PC-9 (cell line): ENCODE measurements at regions not wholly inside any gene's neighbourhood (a gene's known extent, or its start where the extent isn't known, plus 50 kb on each side); places are given as distances from the start of the nearest gene placed in this dataset.

ENCODE experiments used
- BruUV-seq: library from RNA; stranded (reverse); fragments of 400-500 nt; replicated peaks from 2 replicates; lab custom pipeline; 2021; lab: Mats Ljungman, UMichigan
- CTCF ChIA-PET: fragments of 300-600 bp; sonication (Branson Sonifier 250); formaldehyde crosslinking; loops from one replicate; lab custom pipeline; 2022; ENCODE audit warnings: antibody characterized with exemption; lab: Charles Lee
- POLR2A ChIA-PET: fragments of 300-600 bp; sonication (Branson Sonifier 250); formaldehyde crosslinking; loops from one replicate; lab custom pipeline; 2022; ENCODE audit warnings: antibody characterized with exemption; ENCODE audit not compliant: unreplicated experiment; lab: Charles Lee
- DNase-seq, 2 experiments: peaks; one replicate each; pipeline versions ENCODE4 v3.0.0 to v3.0.0-alpha.2; 2015 to 2022; ENCODE audit warnings: mixed read lengths in 1 of 2
- H2AFZ ChIP-seq: fragments of 200-600 bp; sonication (generic); 2 replicates; pipeline ENCODE4 v1.8.1; 2017; ENCODE audit warnings: antibody characterized with exemption
- H3F3A ChIP-seq: fragments of 200-600 bp; sonication (generic); 2 replicates; pipeline ENCODE4 v1.8.1; 2017; ENCODE audit warnings: antibody characterized with exemption, mild to moderate bottlenecking, low read depth; ENCODE audit not compliant: insufficient read depth
- H3K27ac ChIP-seq: fragments of 200-600 bp; sonication (generic); 2 replicates; pipeline ENCODE4 v1.6.1; 2016; ENCODE audit warnings: mixed run types
- H3K27me3 ChIP-seq: fragments of 200-600 bp; sonication (generic); 2 replicates; pipeline ENCODE4 v1.6.1; 2016; ENCODE audit warnings: low read depth, mixed run types; ENCODE audit not compliant: insufficient read depth
- H3K36me3 ChIP-seq: fragments of 200-600 bp; sonication (generic); 2 replicates; pipeline ENCODE4 v1.6.1; 2016; ENCODE audit warnings: low read depth, mixed run types
- H3K4me1 ChIP-seq: fragments of 200-600 bp; sonication (generic); replicated peaks from 2 replicates; pipeline ENCODE4 v1.6.1; 2016; ENCODE audit warnings: mixed run types; ENCODE audit not compliant: insufficient read depth
- H3K4me2 ChIP-seq: fragments of 200-600 bp; sonication (generic); 2 replicates; pipeline ENCODE4 v1.6.1; 2017; ENCODE audit warnings: mixed run types
- H3K4me3 ChIP-seq: fragments of 200-600 bp; sonication (generic); 2 replicates; pipeline ENCODE4 v1.6.1; 2016; ENCODE audit warnings: mixed run types
- H3K79me2 ChIP-seq: fragments of 200-600 bp; sonication (generic); 2 replicates; pipeline ENCODE4 v1.6.1; 2017; ENCODE audit warnings: low read depth, mixed run types
- H3K9me2 ChIP-seq: fragments of 200-600 bp; sonication (generic); 2 replicates; pipeline ENCODE4 v1.8.1; 2017; ENCODE audit warnings: mild to moderate bottlenecking; ENCODE audit not compliant: insufficient read depth
- H3K9me3 ChIP-seq: fragments of 200-600 bp; sonication (generic); 2 replicates; pipeline ENCODE4 v1.8.1; 2016; ENCODE audit warnings: low read depth; ENCODE audit not compliant: insufficient read depth
- H4K20me1 ChIP-seq: fragments of 200-600 bp; sonication (generic); 2 replicates; pipeline ENCODE4 v1.8.1; 2017; ENCODE audit not compliant: insufficient read depth
- CTCF ChIP-seq: fragments of 200-600 bp; sonication (generic); conservative IDR thresholded peaks from 2 replicates; pipeline ENCODE4 v1.6.1; 2017; ENCODE audit warnings: mixed run types, antibody characterized with exemption, mild to moderate bottlenecking, moderate library complexity
- EZH2 ChIP-seq: fragments of 200-600 bp; sonication (generic); IDR thresholded peaks from 2 replicates; pipeline ENCODE4 v1.8.0; 2017; ENCODE audit warnings: antibody characterized with exemption, low read depth
- intact Hi-C: fragments of 100-400 bp; cut with micrococcal nuclease; formaldehyde crosslinking; loops from one replicate; pipeline ENCODE4 v1.10.0; 2022; ENCODE audit not compliant: unreplicated experiment

- H3K27me3 ChIP-seq, result no peaks in the 10 kb centered on the region
- no TSS peak for BruUV-seq
- CTCF ChIA-PET, result no interaction called here
- no peaks in the 10 kb centered on the region for H3K36me3 ChIP-seq
- no peaks in the 10 kb centered on the region for H3K9me3 ChIP-seq
- no peak overlapping the region for H2AFZ ChIP-seq
- no peaks in the 10 kb centered on the region for H3F3A ChIP-seq
- H3K9me2 ChIP-seq, result no peaks in the 10 kb centered on the region
- no peak overlapping the region for H3K27ac ChIP-seq
- H3K79me2 ChIP-seq, result no peaks in the 10 kb centered on the region
- H3K4me3 ChIP-seq, result no peak overlapping the region
- intact Hi-C loops, result no loop called here
- DNase-seq, result no peak
- H3K4me1 ChIP-seq, result no peaks in the 10 kb centered on the region
- no peaks in the 10 kb centered on the region for H4K20me1 ChIP-seq
- TF ChIP-seq CTCF, result no peak
- TF ChIP-seq EZH2, result no peak
- H3K4me2 ChIP-seq, result no peak overlapping the region
- POLR2A ChIA-PET, result no interaction called here
Observed at GRCh38 chr2:66003931-66004330, 431.0 kb upstream of the MEIS1 start.

GRCh38 chr2:66001538-66001937 is 433.4 kb upstream of the MEIS1 start:
- H3K4me3 ChIP-seq, result no peak overlapping the region
- ChIA-PET CTCF (no interaction called here), POLR2A (no interaction called here)
- H3K36me3 ChIP-seq, result no peaks in the 10 kb centered on the region
- no TSS peak for BruUV-seq
- no peak for TF ChIP-seq EZH2
- TF ChIP-seq CTCF, result no peak
- no peak for DNase-seq
- H3F3A ChIP-seq, result no peaks in the 10 kb centered on the region
- no peak overlapping the region for H2AFZ ChIP-seq
- H3K9me3 ChIP-seq, result no peaks in the 10 kb centered on the region
- intact Hi-C loops, result no loop called here
- H3K27me3 ChIP-seq, result no peaks in the 10 kb centered on the region
- no peaks in the 10 kb centered on the region for H3K79me2 ChIP-seq
- H3K9me2 ChIP-seq, result no peaks in the 10 kb centered on the region
- H4K20me1 ChIP-seq, result no peaks in the 10 kb centered on the region
- no peak overlapping the region for H3K27ac ChIP-seq
- H3K4me1 ChIP-seq, result no peaks in the 10 kb centered on the region
- no peak overlapping the region for H3K4me2 ChIP-seq

GRCh38 chr2:66000901-66001300 is 434.0 kb upstream of the MEIS1 start:
- intact Hi-C loops, result no loop called here
- TF ChIP-seq EZH2 (no peak), CTCF (no peak)
- H2AFZ ChIP-seq, result no peak overlapping the region
- H3K36me3 ChIP-seq, result no peaks in the 10 kb centered on the region
- H3K9me3 ChIP-seq, result no peaks in the 10 kb centered on the region
- ChIA-PET POLR2A (no interaction called here), CTCF (no interaction called here)
- no peaks in the 10 kb centered on the region for H3K9me2 ChIP-seq
- no peak overlapping the region for H3K4me3 ChIP-seq
- H3K79me2 ChIP-seq, result no peaks in the 10 kb centered on the region
- no TSS peak for BruUV-seq
- no peaks in the 10 kb centered on the region for H4K20me1 ChIP-seq
- H3K4me2 ChIP-seq, result no peak overlapping the region
- H3F3A ChIP-seq, result no peaks in the 10 kb centered on the region
- DNase-seq, result no peak
- H3K4me1 ChIP-seq, result no peaks in the 10 kb centered on the region
- H3K27me3 ChIP-seq, result no peaks in the 10 kb centered on the region
- H3K27ac ChIP-seq, result no peak overlapping the region
